Activated T-helper 1 cell treated with anti-CD3 and anti-CD28 coated beads, Interleukin-12 subunit alpha, Interleukin-12 subunit beta, Interleukin-2, Interleukin-4 antibody, amounts not matched to agents 30 ng/mL and 10 ng/mL and 1 ng/mL, durations not matched to agents 14 hours and 24 hours and 36 hours (primary cell): ENCODE measurements at regions not wholly inside any gene's neighbourhood (a gene's known extent, or its start where the extent isn't known, plus 50 kb on each side); places are given as distances from the start of the nearest gene placed in this dataset.
"Not testable (repeated sequence)": the region's sequence is repeated elsewhere in the genome, so short reads cannot be mapped to it uniquely, and the experiment has no call there.

Source experiments
- DNase-seq: peaks from one replicate; pipeline ENCODE4 v3.0.0; 2021; ENCODE audit warnings: low spot score
- H3K27ac Mint-ChIP-seq: one replicate; pipeline ENCODE4 v1.8.0; 2021; ENCODE audit warnings: mild to moderate bottlenecking, mixed read lengths
- H3K27me3 Mint-ChIP-seq: one replicate; pipeline ENCODE4 v1.8.0; 2022; ENCODE audit warnings: mild to moderate bottlenecking, moderate library complexity, mixed read lengths; ENCODE audit not compliant: insufficient read depth
- H3K36me3 Mint-ChIP-seq: one replicate; pipeline ENCODE4 v1.8.0; 2021; ENCODE audit warnings: low read depth, mixed read lengths
- H3K4me1 Mint-ChIP-seq: one replicate; pipeline ENCODE4 v1.8.0; 2021; ENCODE audit warnings: low read depth, mixed read lengths
- H3K4me3 Mint-ChIP-seq: one replicate; pipeline ENCODE4 v1.8.0; 2021; ENCODE audit warnings: mild to moderate bottlenecking, moderate library complexity, mixed read lengths
- H3K9me3 Mint-ChIP-seq: one replicate; pipeline ENCODE4 v1.8.0; 2021; ENCODE audit warnings: mixed read lengths
- intact Hi-C: fragments of 100-400 bp; cut with micrococcal nuclease; formaldehyde crosslinking; loops from one replicate; pipeline ENCODE4 v1.15.1; 2024

GRCh38 chr10:2786251-2786650 is 281.1 kb upstream of the PFKP start:
- no peak for DNase-seq
- Mint-ChIP-seq H3K4me3 (no peak overlapping the region), H3K27me3 (peaks cover 5% of the 10 kb centered on the region), H3K36me3 (no peaks in the 10 kb centered on the region), H3K4me1 (peaks cover 8% of the 10 kb centered on the region), H3K9me3 (peaks cover 3% of the 10 kb centered on the region), H3K27ac (no peak overlapping the region)
- intact Hi-C loops, result no loop called here

- no peak for DNase-seq
- H3K9me3 Mint-ChIP-seq, result peaks cover 3% of the 10 kb centered on the region
- H3K4me1 Mint-ChIP-seq, result no peaks in the 10 kb centered on the region
- peaks cover 5% of the 10 kb centered on the region for H3K27me3 Mint-ChIP-seq
- intact Hi-C loops, result no loop called here
- H3K4me3 Mint-ChIP-seq, result no peak overlapping the region
- H3K27ac Mint-ChIP-seq, result no peak overlapping the region
- H3K36me3 Mint-ChIP-seq, result no peaks in the 10 kb centered on the region
Observed at GRCh38 chr10:2784766-2785165, 282.6 kb upstream of the PFKP start.

- Mint-ChIP-seq H3K4me3 (no peak overlapping the region), H3K4me1 (no peaks in the 10 kb centered on the region)
- intact Hi-C loops, result no loop called here
Observed at GRCh38 chr10:2782950-2783349, 284.4 kb upstream of the PFKP start.

GRCh38 chr10:2782265-2782664 is 285.1 kb upstream of the PFKP start:
- no peak overlapping the region for H3K4me3 Mint-ChIP-seq
- no peaks in the 10 kb centered on the region for H3K36me3 Mint-ChIP-seq
- H3K27ac Mint-ChIP-seq, result no peak overlapping the region
- intact Hi-C loops, result no loop called here
- no peaks in the 10 kb centered on the region for H3K4me1 Mint-ChIP-seq
- no peak for DNase-seq
- H3K27me3 Mint-ChIP-seq, result peaks cover 7% of the 10 kb centered on the region
- peaks cover 3% of the 10 kb centered on the region for H3K9me3 Mint-ChIP-seq

More at GRCh38 chr10:2782950-2783349, 284.4 kb upstream of the PFKP start:
- no peak overlapping the region for H3K27ac Mint-ChIP-seq
- no peak for DNase-seq
- H3K36me3 Mint-ChIP-seq, result no peaks in the 10 kb centered on the region
- peaks cover 7% of the 10 kb centered on the region for H3K27me3 Mint-ChIP-seq
- peaks cover 3% of the 10 kb centered on the region for H3K9me3 Mint-ChIP-seq

- intact Hi-C loops, result no loop called here
- no peaks in the 10 kb centered on the region for H3K36me3 Mint-ChIP-seq
- H3K4me3 Mint-ChIP-seq, result no peak overlapping the region
- no peaks in the 10 kb centered on the region for H3K4me1 Mint-ChIP-seq
- no peak overlapping the region for H3K27ac Mint-ChIP-seq
- no peaks in the 10 kb centered on the region for H3K9me3 Mint-ChIP-seq
- DNase-seq, result no peak
- H3K27me3 Mint-ChIP-seq, result peaks cover 4% of the 10 kb centered on the region
Observed at GRCh38 chr10:2777666-2778355, 289.5 kb upstream of the PFKP start.

GRCh38 chr10:2772816-2773631 is 294.3 kb upstream of the PFKP start:
- H3K27ac Mint-ChIP-seq, result no peak overlapping the region
- H3K9me3 Mint-ChIP-seq, result no peaks in the 10 kb centered on the region
- DNase-seq, result no peak
- H3K36me3 Mint-ChIP-seq, result no peaks in the 10 kb centered on the region
- H3K27me3 Mint-ChIP-seq, result peaks cover 3% of the 10 kb centered on the region
- H3K4me1 Mint-ChIP-seq, result no peaks in the 10 kb centered on the region
- no peak overlapping the region for H3K4me3 Mint-ChIP-seq
- intact Hi-C loops, result no loop called here

GRCh38 chr10:2772135-2772534 is 295.2 kb upstream of the PFKP start:
- Mint-ChIP-seq H3K9me3 (no peaks in the 10 kb centered on the region), H3K4me1 (no peaks in the 10 kb centered on the region), H3K36me3 (no peaks in the 10 kb centered on the region), H3K4me3 (no peak overlapping the region), H3K27me3 (peaks cover 3% of the 10 kb centered on the region), H3K27ac (no peak overlapping the region)
- intact Hi-C loops, result no loop called here
- no peak for DNase-seq

GRCh38 chr10:2767293-2767692 is 300.1 kb upstream of the PFKP start:
- intact Hi-C loops, H3K27ac Mint-ChIP-seq, H3K27me3 Mint-ChIP-seq, H3K36me3 Mint-ChIP-seq, H3K4me1 Mint-ChIP-seq, DNase-seq, H3K4me3 Mint-ChIP-seq, H3K9me3 Mint-ChIP-seq: not testable (repeated sequence)

GRCh38 chr10:2761971-2762370 is 305.4 kb upstream of the PFKP start:
- no peak overlapping the region for H3K27ac Mint-ChIP-seq
- H3K4me1 Mint-ChIP-seq, result no peaks in the 10 kb centered on the region
- H3K9me3 Mint-ChIP-seq, result peaks cover 9% of the 10 kb centered on the region
- no peak for DNase-seq
- H3K27me3 Mint-ChIP-seq, result no peaks in the 10 kb centered on the region
- no peaks in the 10 kb centered on the region for H3K36me3 Mint-ChIP-seq
- intact Hi-C loops, result no loop called here
- H3K4me3 Mint-ChIP-seq, result no peak overlapping the region

- no peaks in the 10 kb centered on the region for H3K4me1 Mint-ChIP-seq
- peaks cover 9% of the 10 kb centered on the region for H3K9me3 Mint-ChIP-seq
- no peak for DNase-seq
- H3K27ac Mint-ChIP-seq, result no peak overlapping the region
- no peak overlapping the region for H3K4me3 Mint-ChIP-seq
- no peaks in the 10 kb centered on the region for H3K36me3 Mint-ChIP-seq
- H3K27me3 Mint-ChIP-seq, result no peaks in the 10 kb centered on the region
- intact Hi-C loops, result no loop called here
Observed at GRCh38 chr10:2761311-2761710, 306.0 kb upstream of the PFKP start.

- Mint-ChIP-seq H3K4me3 (no peak overlapping the region), H3K27ac (no peak overlapping the region), H3K36me3 (no peaks in the 10 kb centered on the region), H3K9me3 (peaks cover 9% of the 10 kb centered on the region), H3K4me1 (no peaks in the 10 kb centered on the region), H3K27me3 (no peaks in the 10 kb centered on the region)
- intact Hi-C loops, result no loop called here
- no peak for DNase-seq
Observed at GRCh38 chr10:2760736-2761135, 306.6 kb upstream of the PFKP start.

- DNase-seq, result no peak
- H3K27ac Mint-ChIP-seq, result no peak overlapping the region
- peaks cover 9% of the 10 kb centered on the region for H3K9me3 Mint-ChIP-seq
- H3K4me3 Mint-ChIP-seq, result no peak overlapping the region
- no peaks in the 10 kb centered on the region for H3K27me3 Mint-ChIP-seq
- intact Hi-C loops, result no loop called here
- no peaks in the 10 kb centered on the region for H3K4me1 Mint-ChIP-seq
- H3K36me3 Mint-ChIP-seq, result no peaks in the 10 kb centered on the region
Observed at GRCh38 chr10:2759233-2759632, 308.1 kb upstream of the PFKP start.

GRCh38 chr10:2754943-2755342 is 312.4 kb upstream of the PFKP start:
- intact Hi-C loops, result no loop called here
- no peaks in the 10 kb centered on the region for H3K4me1 Mint-ChIP-seq
- no peaks in the 10 kb centered on the region for H3K27me3 Mint-ChIP-seq
- no peak overlapping the region for H3K27ac Mint-ChIP-seq
- DNase-seq, result no peak
- H3K4me3 Mint-ChIP-seq, result no peak overlapping the region
- H3K9me3 Mint-ChIP-seq, result no peaks in the 10 kb centered on the region
- H3K36me3 Mint-ChIP-seq, result no peaks in the 10 kb centered on the region
